Right lung (tissue), 2 donors: ENCODE measurements at regions not wholly inside any gene's neighbourhood (a gene's known extent, or its start where the extent isn't known, plus 50 kb on each side); places are given as distances from the start of the nearest gene placed in this dataset.

ENCODE experiments used
- DNase-seq, 2 donors: peaks; one replicate each; pipeline ENCODE4 v3.0.0-alpha.2; 2013

DNA sequence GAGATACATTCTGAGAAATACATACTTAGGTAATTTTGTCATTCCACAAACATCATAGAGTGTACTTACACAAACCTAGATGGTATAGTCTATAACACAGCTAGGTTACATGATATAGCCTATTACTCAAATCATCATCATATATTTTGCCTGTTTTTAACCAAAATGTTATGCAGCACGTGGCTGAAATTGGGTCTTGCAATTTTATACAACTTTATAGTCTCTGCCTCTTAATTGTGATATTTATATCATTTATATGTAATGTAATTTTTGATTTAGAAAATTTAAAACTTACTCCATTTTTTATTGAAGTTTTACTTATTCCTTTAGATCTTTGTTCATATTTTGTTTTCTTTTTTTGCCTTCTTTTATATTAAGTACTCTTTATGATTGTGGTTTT lies 350.7 kb upstream of the DCN start:
- DNase-seq: no peak

- no peak for DNase-seq
Measured at GRCh38 chr12:91529829-91530228, 347.2 kb upstream of the DCN start.

DNA sequence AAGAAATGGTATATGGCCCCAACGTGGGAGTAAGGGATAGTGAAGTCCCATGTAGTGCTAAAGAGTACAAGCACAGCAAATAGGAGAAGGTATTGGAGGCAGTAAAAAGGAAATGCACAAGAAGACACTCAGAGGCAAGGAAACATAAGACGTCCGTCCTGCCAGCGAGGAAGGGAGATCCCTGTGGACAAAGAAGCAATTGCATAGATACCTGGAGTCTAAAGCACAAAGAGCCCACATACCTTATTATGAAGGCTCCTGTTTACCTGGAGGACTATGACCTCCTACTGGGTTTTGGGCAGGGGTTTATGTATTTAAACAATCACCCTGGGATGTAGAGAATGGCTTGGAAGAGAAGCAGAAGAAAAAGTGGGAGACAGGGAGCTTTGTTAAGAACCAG lies 341.2 kb upstream of the DCN start:
- no peak for DNase-seq

- DNase-seq: no peak
Measured at GRCh38 chr12:91516695-91517047, 334.1 kb upstream of the DCN start.

- no peak for DNase-seq
Measured at GRCh38 chr12:91515944-91516694, 333.5 kb upstream of the DCN start.

- no peak for DNase-seq
Measured at GRCh38 chr12:91513313-91513712, 330.7 kb upstream of the DCN start.

GRCh38 chr12:91511795-91512420 lies 329.3 kb upstream of the DCN start:
- DNase-seq: no peak

- DNase-seq: no peak
Measured at GRCh38 chr12:91507754-91508153, 325.1 kb upstream of the DCN start.

DNA sequence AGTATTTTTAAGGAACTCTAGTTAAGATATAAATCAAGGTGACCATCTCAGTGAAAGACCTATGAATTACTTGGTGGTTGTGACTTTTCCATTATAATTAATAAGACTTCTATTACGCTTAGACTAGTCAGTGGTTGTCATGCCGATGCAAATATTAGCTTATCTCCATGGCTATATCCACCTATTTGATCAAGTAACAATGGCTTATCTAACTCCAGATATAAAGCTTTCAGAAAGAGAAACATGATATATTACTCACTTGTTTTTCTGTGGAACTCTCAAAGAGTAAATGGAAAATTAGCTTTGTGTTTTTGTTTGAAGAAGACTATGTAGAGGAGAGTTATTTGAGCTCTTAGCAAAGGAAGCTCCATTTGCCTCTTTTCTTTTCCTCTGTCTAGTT lies 323.8 kb upstream of the DCN start:
- no peak for DNase-seq

DNA sequence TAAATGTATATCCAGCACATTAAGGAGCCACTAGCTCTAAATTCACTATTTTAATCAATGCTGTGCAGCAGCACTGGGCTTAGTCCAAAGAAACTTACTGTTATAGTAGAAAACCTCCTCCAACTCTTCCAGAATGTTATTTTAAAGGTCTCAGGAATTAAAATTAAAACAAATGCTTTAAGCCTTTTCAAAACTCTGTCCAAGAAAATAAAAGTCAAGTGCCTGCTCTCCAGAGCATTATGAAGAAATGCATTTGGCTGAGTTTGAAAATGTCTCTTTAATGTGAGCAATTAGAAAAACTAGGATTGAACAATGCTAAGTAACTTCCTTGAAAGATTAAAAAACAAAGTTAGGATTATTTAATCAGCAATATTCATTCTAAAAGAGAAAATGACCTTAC lies 322.4 kb upstream of the DCN start:
- peak; percentile 27 to 39 for DNase-seq

DNA sequence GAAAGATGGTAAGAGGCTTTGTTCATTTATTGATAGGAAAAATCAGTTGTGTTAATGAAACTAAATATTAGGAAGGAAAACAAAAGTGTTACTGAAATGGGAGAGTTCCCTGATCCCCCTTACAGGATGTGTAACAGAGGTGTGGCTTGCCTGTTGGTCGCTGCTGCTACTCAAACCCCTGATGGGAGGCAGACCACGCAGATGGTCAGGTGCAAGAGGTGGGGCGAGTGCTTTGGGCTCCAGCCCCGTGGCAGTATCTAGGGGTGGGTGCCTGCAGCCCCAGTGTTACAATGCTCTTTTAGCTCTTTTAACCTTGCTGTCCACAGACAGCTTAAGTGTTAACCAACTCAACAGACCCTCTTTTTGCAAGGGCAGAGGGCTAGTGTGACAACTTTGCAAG lies 319.6 kb upstream of the DCN start:
- no peak for DNase-seq

- DNase-seq: no peak
Measured at GRCh38 chr12:91496337-91496736, 313.7 kb upstream of the DCN start.

DNA sequence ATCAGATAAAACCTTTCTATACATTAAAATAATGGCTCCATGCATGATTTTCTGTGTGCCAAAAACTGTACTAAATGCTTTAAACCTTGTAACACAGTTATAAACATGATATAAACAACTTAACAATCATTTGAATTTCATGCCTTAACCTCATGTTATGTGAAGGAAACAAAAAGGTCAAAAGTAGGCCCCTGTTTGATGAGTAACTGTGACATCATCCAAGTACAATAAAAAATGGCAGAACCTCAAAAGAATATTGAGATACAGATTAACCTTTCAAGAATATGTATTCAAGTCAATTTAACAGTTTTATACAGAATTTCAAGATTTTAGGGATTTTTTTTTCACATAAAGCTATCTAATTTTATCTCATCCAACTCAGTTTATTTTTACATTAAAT lies 310.7 kb upstream of the DCN start:
- no peak for DNase-seq

- no peak for DNase-seq
Measured at GRCh38 chr12:91492648-91493047, 310.0 kb upstream of the DCN start.

GRCh38 chr12:91490667-91491311 lies 308.2 kb upstream of the DCN start:
- DNase-seq: no peak

DNA sequence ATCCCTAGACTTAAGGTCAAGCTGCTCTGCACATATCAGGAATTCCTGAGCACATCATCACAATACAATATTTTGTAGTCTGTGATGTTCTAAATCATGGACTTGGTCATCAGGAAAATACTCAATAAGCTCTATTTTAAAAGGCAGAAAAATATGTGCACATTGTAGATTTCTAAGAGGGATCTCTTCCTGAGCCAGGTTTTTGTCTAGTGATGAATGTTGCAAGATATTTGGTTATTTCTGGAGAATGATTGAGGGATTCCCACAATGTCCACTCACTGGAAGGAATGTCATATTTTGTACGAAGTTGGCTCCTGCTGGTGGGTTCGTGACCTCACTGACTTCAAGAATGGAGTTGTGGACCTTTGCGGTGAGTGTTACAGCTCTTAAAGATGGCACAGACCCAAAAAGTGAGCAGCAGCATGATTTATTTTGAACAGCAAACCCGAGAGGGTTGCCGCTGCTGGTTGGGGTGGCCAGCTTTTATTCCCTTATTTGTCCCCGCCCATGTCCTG lies 300.9 kb upstream of the DCN start:
- DNase-seq: no peak

GRCh38 chr12:91482231-91482630 lies 299.6 kb upstream of the DCN start:
- no peak for DNase-seq

DNA sequence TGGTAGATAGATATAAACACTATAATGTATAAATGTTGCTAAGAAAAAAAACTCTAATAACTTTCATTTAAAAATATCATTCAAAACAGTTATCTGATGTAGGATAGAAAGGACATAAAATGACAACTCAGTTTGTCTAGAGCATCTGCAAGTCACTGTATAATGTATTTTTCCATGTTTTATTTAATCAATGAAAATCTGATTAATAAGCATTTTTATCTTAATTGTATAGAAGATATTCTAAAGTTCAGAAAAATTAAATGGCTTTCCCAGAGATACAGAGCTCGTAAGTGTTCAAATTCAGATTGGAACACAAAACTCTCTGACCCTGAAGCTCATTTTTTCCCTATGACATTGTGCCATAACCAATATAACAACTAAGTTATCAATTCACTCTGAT lies 295.9 kb upstream of the DCN start:
- no peak for DNase-seq

- DNase-seq: no peak
Measured at GRCh38 chr12:91467686-91468085, 285.1 kb upstream of the DCN start.

DNA sequence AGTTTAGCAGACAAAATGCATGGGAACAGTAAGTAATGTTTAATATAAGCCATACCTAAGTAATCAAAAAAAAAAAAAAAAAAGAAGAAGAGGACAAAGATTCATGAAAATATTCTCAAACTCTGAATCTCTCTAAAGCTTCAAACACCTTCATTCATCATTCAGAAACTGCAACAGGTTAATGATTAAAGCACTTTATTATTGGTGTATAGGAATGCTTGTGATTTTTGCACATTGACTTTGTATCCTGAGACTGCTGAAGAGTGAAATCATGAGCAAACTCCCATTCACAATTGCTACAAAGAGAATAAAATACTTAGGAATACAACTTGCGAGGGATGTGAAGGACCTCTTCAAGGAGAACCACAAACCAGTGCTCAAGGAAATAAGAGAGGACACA lies 278.4 kb upstream of the DCN start:
- DNase-seq: no peak

- no peak for DNase-seq
Measured at GRCh38 chr12:91460469-91460868, 277.9 kb upstream of the DCN start.

DNA sequence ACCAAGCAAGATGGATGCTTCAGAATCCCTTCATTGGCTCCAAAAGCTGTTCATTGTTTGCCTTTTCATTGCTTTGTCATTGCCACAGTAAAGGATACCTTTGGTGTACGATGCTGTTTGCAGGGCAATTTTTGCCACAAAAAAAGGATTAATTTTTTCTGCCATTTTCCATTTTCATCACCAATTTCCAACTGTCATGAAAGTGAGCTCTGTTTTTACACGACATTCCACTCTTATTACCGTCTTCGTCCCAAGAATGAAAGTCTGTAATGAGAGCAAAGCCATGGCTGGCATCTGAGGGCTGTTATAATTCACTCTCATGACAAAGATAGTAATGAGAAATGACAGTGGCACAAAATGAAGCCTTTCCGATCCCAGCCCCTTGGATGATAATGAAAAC lies 272.7 kb upstream of the DCN start:
- no peak for DNase-seq

DNA sequence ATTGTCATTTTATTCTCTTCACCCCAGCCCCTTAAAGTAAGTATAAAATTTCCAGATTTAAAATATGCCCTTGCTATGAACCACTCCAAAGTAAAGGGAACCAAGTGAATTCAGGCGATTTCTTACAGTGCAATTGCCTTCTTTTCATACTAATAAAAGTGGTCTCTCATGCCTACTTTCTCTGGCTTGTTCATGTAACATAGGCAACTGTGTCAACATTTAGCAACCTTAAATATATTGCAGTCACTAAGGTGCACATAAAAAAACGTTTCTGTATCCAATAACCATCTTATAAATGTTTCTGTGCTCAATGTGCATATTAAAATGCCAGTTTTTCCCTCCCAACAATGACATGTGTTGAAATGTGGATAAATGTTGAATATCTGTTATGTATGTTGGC lies 271.6 kb upstream of the DCN start:
- no peak for DNase-seq
